HG03064 (cell line): ENCODE measurements at regions not wholly inside any gene's neighbourhood (a gene's known extent, or its start where the extent isn't known, plus 50 kb on each side); places are given as distances from the start of the nearest gene placed in this dataset.

Experiments used
- ATAC-seq: cut with Tn5 transposase; IDR thresholded peaks from one replicate; pipeline ENCODE4 v1.9.1; 2021; ENCODE audit warnings: low read depth; ENCODE audit not compliant: unreplicated experiment

DNA sequence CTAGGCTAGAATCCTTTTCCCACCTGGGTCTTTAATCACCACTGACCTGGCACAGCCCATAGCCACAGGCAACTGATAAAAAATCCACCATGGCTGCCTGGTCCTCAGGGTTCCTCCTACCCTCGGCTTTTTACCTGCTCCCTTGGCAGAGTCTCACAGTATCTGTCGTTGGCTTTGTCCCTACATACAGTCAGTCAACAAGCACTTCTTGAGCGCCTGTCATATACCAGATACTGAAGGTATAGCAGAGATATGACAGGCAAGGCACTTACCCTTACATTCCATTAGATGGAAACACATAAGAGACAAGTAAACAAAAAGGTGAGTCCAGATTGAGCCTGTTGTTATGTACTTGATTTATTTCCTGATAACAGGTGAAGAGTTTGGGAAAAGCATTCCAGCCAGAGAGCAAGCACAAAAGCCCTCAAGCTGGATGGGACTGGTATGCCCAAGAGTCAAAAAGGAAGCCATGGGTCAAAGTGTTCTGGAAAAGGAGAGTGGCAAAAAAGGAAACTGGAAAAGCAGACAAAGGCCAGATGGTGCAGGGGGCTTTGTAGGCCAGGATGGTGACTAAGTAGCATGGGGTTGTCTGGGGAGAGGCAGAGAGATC is 247.0 kb downstream of the CHD9NB start:
- no peak for ATAC-seq

DNA sequence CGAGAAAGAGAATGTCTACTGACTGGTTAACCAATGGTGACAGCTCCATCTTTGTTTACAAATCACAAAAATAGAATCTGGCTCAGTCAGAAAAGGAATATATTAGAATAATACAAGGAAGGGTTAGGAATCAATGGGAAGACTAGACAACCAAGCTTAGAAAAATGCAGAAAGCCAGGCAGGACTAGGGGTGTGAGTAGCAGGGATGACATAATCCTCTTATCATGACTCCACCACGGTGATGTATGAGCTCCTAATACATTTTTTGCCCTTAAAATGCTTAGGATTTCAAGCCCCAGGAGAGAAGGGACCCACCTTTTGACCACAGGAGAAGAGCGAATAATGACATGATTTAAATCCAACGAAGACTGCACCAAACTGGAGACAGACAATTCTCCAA is 252.3 kb downstream of the CHD9NB start:
- ATAC-seq, result no peak

DNA sequence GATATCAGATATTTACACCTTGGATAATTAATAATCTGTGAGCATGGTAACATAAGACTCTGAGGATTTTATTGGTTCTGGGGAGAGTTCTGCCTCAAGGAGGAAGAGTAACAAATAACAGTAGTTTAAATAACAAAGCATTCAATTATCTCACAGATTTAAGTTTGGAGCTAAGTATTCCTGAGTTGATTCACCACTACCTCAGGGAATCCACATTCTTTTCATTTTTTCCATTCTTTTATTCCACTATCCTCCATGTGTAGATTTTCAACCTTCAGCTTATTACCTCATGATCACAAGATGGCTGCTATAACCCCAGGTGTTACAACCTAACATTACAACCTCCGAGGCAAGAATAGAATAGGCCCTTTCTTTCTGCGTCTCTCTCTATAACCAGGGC is 252.2 kb upstream of the TOX3 start:
- no peak for ATAC-seq

DNA sequence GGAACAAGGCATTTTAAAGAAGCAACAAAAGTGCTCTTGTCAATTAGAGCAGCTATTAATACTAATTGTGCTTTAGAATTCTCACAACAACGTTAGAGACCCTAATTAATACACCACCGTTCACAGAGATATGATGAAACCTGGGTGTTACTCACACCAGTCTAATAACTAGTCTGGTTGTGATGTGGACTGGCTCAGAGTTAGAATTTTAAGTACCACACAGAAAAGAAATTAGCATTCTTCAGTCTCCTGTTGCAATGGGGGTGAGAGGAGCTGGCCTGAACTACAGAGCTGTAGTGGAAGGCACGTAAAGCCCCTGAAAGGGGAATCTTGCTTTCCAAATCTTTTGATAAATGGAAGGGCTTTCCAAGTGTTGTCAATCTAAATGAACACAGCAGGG is 240.8 kb upstream of the TOX3 start:
- no peak for ATAC-seq

DNA sequence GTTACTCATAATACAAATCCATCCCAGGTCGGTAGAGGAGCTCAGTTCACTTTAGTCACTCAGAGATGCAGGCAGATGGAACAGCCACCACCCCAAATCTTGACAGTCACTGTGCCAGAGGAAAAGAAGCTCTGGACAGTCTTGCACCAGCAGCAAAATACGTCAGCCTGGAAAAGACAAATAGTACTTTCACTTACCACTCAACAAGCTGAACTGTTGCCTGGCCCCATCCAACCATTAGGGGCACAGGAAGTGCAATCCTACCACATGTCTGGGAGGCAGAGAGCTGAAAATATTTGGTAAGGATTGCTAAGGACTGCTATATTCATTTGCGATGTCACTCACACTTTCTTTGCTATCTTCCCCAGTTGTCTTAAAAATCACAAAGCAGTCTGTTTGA is 239.1 kb upstream of the TOX3 start:
- ATAC-seq, result no peak

DNA sequence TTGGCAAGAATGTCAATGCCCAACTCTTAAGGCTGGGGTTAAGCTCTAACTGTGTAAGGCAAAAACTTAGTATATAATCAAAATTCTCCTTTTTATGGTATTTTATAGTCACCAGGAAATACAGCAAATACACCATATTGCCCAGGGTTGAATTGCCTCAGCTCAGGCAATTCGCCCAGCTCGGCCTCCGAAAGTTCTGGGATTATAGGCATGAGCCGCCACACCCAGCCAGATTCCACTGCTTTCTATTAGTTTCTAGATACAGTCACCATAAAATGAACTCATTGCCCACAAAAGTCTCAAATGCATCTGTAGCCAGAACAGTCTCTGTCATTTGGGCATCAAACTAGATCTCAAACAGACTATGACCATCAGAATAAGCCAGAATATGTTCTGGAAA is 238.7 kb upstream of the TOX3 start:
- ATAC-seq, result no peak

DNA sequence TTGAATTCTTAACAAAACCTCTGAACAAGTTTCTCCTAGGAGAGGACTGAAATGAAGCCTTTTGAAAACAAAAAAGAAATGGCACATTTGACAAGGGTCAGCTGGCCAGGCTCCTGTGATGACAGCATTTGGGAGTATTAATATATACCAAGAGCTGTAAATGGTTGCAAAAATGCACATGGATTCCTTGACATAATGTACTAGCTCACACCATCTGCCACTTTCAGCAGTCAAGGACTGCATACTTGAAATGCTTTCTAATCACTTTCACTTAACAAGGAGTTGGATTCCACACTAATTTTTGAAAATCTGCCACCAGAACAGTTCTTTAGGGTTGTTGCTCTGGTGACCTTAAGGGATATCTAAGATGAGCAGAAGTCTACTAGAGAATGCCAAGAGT is 236.7 kb upstream of the TOX3 start:
- ATAC-seq, result no peak

DNA sequence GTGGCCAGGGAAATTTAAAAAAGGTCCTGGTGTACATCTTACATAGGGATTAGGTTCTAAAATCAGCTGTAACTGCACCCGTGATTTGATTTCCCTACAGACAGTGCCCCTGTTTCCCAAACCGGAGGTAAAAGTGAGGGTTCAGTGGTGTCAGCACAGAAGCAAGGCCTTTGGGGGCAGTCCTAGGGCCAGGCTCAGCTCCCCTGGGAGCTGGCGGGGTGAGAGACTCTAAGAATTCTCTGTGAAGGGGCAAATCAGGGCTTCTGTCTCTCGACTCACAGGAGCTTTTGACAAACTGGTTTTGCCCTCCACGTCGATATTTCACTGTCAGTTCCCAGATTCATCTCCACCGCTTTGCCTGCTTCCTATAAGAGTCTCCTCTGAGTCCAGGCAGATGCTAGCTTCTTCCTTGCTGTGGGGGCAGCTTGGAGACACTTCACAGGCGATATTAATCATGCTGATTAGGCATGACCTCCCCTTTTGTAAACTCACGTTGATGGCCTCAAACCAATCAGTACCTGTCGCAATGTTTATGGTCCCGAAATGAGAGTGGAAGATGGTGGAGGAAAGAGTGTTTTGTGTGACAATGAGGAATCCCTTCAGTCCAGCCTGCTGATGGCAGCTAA is 234.2 kb upstream of the TOX3 start:
- no peak for ATAC-seq

DNA sequence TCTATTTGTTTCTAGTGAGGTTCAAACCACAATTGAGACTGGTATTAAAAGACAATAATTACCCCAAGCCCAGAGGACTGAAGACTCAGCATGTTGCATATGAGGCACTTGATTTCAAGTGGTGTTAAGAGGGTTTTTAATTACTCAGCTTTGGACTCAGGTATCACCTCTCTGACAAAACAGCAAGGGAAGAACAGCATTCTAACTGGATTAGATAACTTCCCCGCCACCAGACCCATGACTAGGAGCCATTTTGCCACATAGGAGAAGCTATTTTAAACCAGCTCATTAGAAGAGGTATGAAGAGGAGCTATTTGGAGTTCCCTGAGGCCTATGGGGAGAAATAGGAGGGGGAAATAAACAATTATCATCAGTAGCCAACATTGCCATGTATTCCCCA is 226.1 kb upstream of the TOX3 start:
- no peak for ATAC-seq

DNA sequence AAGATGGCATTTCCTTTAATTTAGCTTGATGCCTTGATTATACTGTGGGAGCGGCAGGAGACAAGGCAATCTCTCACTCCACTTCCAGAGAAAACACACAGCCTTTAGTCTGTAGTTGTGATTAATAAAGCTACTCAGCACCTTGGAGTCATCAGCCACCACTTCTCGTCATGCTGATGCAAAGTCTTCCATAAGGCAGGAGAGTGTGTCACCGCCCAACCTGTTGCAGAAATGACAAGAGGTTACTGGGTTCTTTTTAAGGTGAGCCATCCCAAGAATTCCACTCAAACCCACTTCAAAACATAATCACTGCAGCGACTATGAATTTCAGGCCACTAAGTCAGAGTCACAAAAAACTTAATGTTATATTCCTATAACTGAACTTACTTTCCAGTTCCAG is 223.9 kb upstream of the TOX3 start:
- no peak for ATAC-seq

DNA sequence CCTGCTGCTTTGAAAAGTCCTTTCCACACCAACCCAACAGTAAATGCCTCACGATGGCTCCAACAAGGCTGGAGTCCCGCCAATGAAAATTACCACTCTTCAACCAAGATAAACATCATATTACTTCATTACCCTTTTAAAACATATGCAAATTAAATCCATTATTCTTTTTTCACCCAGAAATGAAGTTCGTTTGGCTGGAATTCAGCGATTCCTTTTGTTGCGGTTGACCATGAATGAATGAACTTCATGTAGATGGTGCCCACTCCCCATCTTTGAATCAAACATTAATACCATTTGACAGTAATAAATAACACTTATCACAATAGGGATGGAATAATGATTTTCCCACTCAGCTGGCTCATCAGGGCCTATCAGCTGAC is 211.5 kb upstream of the TOX3 start:
- no peak for ATAC-seq

DNA sequence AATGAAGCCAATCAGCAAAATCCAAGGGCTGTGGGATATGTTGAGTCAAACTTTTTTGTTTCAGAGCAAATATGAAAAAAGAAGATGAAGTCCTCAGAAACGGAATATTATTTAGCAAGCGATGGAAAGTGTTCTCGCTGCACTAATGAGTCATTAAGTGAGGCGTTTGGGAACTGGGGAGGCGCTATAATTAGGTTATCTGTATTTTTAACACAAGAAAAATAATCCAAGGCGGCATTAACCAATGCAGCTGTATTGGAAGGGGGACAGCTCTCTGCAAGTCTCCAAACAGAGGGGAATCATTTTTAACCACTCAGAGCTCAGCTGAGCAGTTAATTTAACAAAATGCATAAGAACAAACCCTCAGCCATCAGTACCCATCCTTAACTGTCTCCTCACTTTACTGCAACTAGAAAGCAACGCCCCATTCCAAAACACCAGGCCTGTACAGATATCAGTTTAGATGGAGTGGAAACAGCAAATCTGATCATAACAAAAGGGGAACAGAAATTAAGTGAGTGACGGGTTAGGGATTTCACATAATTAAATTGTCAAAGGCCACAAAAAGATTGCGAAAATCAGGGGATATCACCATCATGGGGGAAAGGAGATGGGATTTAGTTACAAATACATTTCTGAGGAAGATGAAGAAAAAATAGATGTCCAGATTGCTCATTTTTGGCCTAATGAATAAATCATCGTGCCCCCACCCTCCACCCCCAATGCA is 211.0 kb upstream of the TOX3 start:
- no peak for ATAC-seq

DNA sequence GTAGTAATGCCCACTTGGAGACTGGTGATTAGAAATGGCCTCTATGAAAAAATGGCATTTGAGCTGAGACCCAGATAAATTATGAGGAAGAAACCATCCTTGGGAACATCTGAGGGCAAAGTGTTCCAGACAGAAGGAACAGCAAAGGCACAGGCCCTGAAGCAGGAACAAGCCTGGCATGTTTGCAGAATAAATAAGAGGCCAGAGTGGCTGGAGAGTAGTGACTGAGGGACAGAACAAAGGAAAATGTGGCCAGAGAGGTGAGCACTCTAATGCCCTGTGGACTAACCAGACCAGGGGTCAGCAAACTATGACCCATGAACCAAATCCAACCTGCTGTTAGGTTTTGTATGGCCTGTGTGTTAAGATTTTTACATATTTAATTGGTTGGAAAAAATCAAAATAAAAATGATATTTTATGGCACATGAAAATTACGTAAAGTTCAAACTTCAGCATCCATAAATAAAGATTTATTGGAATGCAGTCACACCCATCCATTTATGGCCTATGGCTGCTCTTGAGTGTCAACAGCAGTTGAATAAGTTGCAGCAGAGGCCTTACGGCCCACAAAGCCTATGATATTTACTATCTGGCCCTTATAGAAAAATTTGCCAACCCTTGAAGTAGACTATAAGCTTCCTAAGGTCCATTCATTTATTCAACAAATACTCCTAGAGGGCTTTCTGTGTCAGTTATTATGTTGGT is 210.0 kb upstream of the TOX3 start:
- no peak for ATAC-seq

DNA sequence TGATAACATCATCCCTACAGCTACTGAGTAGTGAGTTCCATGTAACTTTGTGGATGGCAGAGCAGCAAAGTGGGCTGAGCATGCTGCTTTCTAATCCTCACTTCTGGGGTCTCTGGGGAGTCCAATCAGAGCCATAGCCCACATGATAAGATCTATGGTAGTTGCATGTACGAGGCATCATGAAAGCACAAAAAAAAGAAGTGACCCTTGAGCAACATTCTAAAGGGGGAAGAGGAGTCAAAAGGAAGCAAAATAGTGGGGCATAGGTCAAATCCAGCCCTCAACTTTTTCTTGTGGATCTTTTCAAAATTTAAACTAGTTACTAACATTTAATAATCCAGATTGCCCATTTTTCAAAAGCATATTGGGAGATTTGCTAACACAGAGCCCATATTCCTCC is 208.5 kb upstream of the TOX3 start:
- ATAC-seq, result no peak

DNA sequence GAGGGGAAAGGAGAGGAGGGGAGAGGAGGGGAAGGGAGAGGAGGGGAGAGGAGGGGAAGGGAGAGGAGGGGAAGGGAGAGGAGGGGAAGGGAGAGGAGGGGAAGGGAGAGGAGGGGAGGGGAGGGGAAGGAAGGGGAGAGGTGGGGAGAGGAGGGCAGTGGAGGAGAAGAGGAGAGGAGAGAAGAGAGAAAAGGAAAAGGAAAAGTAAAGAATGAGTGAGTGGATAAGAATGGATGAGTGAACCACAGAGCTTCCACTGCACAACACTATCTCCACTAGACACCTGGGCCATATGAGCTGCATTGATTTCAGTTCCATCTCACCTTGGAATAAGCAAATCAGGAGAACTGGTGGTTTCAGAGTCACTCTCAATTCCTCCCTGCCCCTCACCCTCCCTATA is 204.1 kb upstream of the TOX3 start:
- ATAC-seq, result no peak

DNA sequence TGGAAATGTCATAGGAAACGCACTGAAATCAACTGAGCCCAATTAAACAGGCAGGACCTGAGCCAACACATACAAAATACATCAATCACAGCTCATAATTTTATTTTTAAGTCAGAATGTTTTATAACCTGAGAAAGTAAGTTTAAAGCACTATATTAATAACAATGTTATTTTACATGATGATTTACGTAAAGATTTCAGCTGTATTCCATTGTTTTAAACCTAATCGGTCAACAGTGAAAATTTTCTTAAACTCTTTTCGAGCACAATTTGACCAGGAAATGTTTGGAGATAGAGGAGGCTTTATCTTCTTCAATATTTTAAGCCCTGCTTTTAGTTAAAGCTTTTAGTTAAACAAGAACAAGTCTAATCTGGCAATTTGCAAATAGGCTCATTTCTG is 201.8 kb upstream of the TOX3 start:
- ATAC-seq, result no peak

DNA sequence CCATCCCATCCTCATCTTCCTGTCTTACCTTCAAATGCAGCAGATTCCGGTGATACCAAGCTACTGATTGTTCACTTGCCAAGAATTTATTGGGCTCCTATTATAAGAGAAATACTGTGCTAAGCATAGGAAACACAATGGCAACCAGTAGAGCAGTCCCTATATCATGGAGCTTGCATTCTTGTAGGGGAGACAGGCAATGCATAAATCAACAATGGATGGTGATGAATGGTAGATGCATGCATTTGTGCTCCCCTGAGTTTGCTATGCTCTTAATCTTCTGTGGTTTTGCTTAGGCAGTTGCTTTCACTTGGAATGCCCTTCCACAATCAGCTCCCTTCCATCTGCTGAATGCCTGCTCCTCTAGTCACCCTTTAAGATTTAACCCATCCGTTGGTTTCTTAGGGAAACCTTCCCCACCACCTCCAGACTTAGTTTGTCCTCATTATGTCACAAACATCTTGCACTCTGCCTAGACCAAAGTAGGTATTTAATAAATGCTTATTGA is 200.2 kb upstream of the TOX3 start:
- no peak for ATAC-seq

DNA sequence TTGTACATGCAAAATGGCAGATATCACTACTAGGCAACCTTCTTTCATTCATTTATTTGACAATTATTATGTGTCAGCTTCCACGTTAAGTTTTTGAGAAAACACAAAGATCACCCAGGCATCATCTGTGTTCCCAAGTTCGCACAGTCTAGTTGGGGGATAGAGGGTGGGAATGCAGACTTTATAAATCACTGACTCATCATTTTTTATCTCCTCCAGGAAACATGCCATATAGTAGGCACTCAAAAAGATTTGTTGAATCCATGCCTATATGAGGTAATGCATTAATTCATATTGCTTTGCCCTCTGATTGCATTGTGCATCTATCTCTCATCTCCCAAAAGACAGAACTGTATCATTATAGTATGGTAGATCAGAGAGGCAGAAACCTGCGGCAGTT is 196.8 kb upstream of the TOX3 start:
- ATAC-seq, result no peak

DNA sequence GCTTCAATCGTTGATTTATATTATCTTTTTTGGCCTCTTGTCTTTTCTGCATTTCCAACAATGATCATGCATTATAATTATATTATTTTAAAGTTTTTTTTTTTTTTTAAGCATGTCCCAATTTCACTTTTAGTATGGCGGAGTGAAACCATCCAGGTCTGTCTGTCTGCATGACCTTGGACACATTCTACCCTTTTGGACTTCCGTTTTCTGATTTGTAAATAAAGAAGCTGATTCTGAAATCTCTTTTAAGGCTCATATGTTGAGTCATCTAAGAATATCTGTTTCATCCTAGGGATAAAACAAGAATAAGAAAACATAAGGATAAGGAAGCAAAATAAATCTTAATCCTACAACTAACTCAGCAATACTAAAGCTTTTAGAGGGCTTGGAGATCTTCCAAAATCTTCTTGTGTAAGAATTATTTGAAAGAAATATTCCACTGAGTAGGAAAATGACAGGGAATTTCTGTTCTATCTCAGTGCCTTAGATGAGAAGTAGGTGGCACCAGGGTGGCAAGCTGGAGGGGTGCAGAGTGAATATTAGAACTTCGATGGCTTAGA is 195.7 kb upstream of the TOX3 start:
- ATAC-seq, result no peak

DNA sequence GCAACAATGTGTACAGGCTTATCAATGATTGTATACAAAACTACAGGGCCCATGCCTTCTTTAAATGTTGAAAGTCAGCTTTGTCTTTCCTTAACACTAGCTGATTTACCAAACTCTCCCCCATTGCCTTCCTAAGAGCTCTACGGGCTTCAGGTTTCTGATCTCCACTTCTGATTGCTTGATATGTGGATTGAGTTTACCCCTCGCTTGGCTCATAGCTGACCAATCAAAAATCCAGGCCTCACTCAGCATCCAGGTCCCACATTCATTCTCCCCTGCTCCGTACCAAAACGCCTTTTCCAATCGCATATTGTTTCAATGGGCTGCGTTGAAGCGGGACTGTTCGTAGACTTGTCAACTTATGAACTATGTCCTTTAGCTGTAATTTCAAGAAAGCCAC is 195.1 kb upstream of the TOX3 start:
- no peak for ATAC-seq

DNA sequence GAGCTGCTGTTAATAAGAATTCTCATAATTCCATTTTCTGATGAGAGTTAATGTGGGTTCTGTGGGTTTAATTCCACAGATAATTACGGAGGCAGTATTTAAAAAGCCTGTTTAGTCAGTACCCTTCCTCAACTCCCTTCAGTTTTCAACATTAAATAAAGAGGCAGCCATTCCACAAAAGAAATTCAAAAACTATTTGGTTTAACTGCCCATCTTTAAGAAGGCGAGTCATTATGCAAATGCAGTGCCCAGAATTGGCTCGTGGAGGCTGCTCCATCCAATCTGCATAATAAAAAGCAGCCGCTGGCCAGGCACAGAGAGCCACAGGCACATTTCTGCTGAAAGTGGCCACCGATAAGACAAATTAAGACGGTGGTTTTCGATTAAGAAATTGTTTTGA is 194.4 kb upstream of the TOX3 start:
- ATAC-seq, result no peak
